ENCODE measurements at regions not wholly inside any gene's neighbourhood (a gene's known extent, or its start where the extent isn't known, plus 50 kb on each side); places are given as distances from the start of the nearest gene placed in this dataset.

- TF ChIP-seq CTCF (IDR thresholded peaks at IDR 0.05) (no peak), POLR2A (IDR thresholded peaks at IDR 0.05) (no peak), EP300 (IDR thresholded peaks at IDR 0.05) (no peak)
Measured at GRCh38 chr2:215793747-215794595, 219.4 kb downstream of the MREG start.

Measured in ovary (tissue), 3 donors.